HG03045 (cell line): ENCODE measurements at regions not wholly inside any gene's neighbourhood (a gene's known extent, or its start where the extent isn't known, plus 50 kb on each side); places are given as distances from the start of the nearest gene placed in this dataset.
"Not testable (repeated sequence)": the region's sequence is repeated elsewhere in the genome, so short reads cannot be mapped to it uniquely, and the experiment has no call there.

ENCODE experiments used
- ATAC-seq: cut with Tn5 transposase; IDR thresholded peaks from one replicate; pipeline ENCODE4 v1.9.1; 2021; ENCODE audit warnings: mild to moderate bottlenecking, moderate library complexity; ENCODE audit not compliant: unreplicated experiment

DNA sequence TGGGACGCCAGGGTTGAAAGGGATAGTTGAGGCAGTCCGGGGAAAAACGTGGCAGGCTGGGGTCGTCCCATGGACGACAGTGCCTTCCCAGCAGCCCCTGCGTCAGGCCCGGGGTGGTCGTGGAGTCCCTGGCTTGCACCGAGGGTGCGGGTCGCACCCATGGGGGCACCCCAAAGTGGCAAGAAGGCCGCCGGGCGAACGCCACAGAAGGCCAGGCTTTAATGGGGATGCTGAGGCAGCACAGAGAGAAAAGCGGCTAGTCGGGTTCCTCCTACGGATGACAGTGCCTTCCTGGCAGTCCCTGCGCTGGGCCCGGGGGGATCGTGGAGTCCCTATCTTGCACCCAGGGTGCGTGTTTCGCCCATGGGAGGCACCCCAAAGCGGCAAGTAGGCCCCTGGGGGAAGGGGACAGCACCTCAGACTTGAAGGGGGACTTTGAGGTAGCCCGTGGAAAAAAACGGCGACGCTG lies 158.6 kb upstream of the ALG10B start:
- ATAC-seq, result no peak

DNA sequence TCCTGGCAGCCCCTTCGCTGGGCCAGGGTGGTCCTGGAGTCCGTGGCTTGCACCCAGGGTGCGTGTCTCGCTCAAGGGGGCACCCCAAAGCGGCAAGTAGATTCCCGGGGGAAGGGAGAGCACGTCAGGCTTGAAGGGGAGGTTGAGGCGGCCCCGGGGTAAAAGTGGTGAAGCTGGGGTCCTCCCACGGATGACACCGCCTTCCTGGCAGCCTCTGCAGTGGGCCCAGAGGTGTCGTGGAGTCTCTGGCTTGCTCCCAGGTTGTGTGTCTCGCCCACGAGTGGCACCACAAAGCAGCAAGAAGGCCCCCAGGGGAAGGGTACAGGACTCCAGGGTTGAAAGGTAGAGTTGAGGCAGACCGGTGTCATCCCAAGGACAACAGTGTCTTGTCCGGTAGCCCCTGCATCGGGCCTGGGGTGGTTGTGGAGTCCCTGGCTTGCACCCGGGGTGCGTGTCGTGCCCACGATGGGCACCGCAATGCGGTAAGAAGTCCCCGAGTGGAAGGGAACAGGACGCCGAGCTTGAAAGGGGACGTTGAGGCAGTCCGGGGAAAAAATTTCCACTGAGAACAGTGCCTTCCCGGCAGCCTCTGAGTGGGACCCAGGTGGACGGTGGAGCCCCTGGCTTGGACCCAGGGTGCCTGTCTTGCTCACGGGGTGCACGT lies 158.0 kb upstream of the ALG10B start:
- no peak for ATAC-seq

DNA sequence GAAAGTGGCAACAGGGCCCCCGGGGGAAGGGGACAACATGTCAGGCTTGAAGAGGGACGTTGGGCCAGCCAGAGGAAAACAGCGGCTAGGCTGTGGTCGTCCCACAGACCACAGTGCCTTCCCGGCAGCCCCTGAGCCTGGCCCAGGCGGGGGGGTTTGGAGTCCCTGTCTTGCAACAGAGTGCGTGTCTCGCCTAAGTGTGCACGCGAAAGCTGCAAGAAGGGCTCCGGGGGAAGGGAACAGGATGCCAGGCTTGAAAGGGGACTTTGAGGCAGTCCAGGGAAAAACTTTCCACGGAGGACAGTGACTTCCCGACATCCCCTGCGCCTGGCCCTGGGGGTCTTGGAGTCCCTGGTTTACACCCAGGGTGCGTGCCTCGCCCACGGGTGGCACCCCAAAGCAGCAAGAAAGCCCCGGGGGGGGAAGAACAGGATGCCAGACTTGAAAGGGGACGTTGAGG lies 157.5 kb upstream of the ALG10B start:
- ATAC-seq, result no peak

DNA sequence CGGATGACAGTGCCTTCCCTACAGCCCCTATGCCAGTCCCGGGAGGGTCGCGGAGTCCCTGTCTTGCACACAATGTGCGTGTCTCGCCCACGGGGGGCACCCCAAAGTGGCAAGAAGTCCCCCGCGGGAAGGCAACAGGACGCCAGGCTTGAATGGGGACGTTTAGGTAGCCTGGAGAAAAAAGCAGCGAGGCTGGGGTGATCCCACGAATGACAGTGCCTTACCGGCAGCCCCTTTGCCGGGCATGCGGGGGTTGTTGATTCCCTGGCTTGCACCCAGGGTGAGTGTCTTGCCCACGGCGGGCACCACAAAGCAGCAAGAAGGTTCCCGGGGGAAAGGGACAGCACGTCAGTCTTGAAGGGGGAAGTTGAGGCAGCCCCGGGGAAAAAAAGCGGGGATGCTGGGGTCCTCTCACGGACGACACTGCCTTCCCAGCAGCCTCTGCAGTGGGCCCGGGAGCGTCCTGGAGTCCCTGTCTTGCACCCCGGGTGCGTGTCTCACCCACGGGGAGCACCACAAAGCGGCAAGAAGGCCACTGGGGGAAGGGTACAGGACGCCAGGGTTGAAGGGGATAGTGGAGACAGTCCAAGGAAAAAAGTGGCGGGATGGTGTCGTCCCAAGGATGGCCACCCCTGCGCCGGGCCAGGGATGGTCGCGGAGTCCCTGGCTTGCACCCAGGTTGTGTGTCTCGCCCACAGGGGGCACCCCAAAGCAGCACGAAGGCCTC lies 156.8 kb upstream of the ALG10B start:
- no peak for ATAC-seq

DNA sequence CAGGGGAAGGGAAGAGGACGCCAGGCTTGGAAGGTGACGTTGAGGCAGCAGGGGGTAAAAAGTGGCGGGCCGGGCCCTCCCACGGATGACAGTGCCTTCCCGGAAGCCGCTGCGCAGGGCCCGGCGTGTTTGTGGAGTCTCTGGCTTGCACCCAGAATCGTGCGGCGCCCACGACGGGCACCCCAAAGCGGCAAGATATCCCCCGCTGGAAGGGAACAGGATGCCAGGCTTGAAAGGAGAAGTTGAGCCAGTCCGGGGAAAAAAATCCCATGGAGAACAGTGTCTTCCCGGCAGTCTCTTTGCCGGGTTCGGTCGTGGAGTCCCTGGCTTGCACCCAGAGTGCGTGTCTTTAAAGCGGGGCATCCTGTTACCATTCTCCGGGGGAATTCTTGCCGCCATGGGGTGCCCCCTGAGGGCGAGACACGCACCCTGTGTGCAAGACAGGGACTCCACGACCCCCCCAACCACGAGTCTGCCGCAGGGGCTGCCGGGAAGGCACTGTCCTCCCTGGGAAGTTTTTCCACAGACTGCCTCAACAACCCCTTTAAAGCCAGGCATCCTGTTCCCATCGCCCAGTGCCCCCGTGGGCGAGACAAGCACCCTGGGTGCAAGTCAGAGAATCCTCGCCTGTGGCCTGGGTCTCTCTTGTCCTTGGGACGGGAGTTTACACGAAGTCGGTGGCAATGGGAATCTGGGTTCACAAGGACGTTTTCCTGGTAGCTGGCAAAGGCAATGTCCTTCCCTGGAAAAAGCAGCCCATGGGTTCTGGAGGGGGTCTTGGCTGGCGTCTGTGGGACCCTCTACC lies 156.1 kb upstream of the ALG10B start:
- ATAC-seq, result no peak

DNA sequence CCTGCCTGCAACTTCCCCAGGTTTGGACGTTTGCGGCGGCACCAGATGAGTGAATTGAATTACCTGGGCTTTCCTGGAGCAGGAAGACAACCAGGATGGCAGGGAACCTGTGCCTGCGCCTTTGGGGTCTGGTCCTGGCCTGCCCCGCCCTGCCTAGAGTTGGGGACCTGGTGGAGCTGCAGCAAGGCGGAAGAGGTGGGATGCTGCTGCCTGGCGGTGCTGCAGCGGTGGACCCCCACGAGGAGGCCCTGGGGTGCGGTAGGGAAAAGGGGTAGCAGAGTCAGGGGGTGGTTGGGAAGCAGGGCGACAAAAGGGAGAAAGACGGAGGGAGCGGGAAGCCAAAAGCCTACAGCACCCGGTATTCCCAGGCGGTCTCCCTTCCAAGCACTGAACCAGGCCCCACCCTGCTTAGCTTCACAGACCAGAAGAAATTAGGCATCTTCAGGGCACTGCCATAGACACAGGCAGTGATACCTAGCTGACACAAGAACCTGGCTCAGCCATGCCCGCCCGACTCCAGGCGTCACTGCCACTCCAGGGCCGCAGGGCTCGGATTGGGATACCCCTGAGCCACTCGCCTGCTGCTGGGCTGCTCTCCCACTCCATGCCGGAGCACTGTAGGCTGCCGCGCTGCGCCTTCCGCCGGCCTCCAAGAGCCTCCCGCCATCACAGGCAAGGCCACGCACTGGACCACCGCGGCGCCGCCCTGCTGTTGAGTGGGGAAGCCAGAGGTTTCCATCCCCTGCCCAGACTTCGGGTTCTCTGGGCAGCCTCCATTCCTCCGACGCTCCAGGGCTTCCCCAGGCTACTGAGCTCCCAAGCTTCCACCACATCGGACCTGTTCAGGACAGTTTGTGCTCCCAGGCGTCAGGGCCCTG lies 155.2 kb upstream of the ALG10B start:
- no peak for ATAC-seq

DNA sequence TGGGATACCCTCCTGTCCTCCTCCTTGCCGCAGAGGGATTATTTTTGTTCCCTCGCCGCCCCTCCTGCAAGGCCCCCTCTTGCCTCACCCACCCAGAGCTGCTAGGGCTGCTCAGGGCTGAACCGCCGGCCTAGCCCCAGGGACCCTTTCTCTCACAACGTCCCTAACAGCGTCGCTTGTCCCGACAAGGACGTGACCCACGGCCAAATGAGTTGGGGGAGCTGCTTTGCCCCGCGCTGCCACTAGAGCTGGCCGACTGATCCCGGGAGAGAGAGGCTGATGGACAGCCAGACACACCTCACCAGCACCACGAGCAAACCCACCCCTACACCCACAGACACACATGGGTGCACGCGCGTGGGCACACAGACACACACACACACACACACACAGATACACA lies 154.6 kb upstream of the ALG10B start:
- no peak for ATAC-seq

DNA sequence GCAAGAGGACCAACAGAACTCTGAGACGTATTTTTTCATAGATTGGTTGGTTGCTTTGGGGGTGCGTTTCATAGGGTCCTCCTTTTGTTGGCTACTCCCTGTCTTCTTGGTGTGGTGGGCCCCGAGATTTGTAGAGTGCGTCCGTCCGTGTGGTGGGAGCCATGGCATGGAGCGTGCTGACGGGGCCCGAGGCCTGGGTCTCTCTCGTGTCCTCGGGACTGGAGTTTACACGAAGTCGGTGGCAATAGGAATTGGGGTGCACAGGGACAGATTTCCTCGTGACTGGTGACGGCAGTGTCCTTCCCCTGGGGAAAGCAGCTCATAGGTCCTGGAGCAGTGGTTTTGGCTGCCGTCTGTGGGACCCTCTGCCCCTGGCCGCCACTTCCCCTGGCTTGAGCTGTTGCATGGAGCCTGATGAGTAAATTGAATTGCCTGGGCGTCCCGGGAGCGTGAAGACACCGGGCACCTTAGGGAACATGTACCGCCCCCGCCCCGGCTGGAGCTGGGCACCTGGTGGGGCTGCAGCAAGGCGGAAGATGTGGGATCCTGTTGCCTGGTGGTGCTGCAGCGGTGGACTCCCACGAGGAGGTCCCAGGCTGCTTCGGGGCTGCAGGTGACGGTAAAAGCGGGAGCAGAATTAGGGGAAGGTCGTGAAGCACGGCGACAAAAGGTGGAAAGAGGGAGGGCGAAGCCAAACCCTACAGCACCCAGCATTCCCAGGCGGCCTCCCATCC lies 153.7 kb upstream of the ALG10B start:
- no peak for ATAC-seq

DNA sequence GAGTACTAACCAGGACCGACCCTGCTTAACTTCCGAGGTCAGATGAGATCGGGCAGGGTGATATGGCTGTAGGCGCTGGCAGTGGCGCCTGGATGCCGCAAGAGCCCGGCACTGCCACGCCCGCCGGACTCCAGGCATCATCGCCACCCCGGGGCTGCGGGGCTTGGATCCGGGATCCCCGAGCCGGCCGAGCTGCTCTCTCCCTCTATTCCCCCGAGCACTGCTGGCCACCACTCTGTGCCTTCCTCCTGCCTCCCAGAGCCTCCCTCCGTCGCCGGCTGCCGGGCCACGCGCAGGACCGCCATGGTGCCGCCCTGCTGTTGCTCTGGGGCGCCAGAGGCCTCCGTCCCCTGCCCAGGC lies 153.2 kb upstream of the ALG10B start:
- ATAC-seq, result no peak

DNA sequence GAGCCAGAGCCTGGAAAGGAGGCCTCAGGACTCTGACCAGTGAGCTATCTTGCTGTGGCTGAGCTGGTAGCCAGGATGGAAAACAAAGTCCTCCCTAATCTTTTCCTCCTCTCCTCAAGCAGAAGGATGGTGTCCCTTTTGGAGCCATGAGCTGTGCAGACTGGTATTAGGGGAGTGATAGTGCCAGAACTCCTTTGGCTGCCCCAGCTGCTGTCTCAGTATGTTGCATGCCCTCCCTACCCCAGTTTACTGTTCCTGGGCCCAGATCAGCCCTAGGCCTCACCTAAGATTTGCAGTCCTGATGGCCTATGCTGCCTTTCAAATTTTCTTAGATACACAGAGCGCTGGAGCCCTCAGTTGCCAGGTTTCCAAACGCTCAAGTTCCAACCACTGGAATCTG lies 150.3 kb upstream of the ALG10B start:
- ATAC-seq, result no peak

DNA sequence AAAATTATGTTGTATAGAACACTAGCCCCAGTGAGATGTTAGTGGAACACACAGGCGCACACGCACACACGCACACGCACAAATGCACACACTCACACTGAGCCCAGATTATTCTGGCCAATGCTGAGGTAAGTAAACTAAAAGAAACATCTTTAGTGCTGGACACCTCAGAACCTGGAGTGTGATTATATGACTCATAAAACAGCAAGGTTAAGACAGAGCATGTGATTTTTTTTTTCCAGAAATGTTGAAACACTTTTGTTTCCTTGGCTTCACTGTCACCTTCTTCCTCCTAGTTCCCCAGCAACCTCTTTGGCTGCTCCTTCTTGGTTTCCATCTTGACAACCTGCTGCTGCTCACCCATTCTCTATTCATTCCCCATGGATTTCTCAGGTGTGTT lies 141.0 kb upstream of the ALG10B start:
- ATAC-seq, result no peak

DNA sequence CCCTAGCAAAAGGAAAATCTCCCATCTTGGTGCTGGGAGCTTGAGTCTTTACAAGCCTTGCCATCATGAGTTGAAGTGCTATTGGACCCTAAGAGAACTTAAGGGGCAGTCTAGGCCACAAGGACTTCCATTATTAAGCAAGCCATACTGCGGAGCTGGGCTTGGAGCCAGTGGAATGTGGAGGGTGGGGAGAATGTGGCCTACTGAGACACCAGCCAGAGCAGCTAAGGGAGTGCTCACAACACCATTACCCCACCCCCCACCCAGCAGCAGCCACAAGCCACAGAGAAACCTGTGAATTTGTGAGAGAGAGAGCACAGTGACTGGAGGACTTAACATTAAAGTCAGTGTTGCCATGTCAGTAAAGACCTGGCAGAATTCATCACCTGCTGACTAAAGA lies 133.0 kb upstream of the ALG10B start:
- ATAC-seq, result not testable (repeated sequence)

DNA sequence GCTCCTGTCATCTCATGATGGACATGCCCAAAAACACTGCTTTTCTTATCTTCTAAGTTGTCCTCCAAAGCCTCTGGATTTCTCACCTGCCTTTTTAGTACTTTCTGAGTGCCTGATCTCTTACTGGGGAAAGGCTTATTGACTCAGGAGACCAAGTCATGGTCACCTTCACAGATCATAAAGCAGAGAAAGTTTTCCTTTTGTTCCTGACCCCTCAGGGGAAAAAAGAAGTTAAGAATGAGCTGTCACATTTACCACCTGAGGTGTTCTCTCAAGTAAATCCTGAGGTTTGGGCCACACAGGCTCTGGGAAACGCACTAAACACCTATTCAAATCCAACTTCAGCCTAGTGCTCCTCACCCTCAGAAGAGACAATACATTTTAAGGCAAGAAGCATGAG lies 119.3 kb upstream of the ALG10B start:
- ATAC-seq, result not testable (repeated sequence)

DNA sequence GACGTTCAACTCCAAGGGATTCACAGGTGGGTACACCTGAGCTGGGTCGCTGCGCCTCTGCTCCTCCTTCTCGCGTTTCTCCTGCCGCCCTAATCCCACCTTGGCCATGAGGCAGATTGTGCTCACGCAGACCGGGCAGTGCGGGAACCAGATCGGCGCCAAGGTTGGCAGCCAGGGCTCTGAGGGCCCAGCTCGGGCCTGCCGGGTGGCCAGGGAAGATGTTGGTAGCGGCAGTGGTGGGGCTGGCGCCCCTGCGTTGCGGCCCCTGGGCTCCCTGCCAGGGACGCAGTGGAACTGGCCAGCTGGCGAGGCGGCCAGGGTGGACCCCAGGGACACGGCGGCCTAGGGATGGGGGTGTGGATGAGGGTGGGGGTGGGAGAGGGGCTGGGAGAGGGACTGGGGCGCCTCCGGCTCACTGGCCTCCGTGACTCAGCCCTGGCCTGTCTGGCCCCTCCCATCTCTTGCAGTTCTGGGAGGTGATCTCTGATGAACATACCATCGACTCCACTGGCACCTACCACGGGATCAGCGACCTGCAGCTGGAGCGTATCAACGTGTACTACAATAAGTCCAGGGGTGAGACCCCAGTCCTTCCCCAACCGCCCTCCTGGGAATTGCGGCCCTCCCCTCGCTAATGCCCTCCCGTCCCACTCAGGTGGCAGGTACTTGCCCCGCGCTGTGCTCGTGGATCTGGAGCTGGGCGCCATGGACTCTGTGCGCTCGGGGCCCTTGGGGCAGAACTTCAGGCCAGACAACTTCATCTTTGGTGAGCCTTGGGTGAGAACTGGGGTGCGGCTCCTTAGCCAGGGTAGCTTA lies 114.9 kb upstream of the ALG10B start:
- ATAC-seq, result no peak

DNA sequence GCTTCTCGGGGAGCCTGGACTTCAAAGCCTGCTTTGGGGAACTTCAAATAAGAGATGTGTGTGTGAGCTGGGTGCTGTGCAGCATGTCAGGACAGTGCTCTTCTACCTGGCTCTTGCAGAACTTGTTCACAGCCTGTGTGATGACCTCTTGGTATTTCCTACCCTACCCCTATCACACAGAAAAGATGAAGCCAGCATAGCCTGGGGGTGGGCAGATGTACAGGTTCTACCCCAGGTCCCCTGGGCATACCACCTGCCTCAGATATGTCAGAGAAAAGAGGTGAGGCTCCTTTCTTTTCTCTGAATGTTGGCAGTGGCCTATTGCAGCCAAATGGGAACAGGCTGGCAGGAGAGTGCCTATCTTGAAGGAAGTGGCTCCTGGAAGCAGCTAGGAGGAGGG lies 111.7 kb upstream of the ALG10B start:
- ATAC-seq, result no peak

DNA sequence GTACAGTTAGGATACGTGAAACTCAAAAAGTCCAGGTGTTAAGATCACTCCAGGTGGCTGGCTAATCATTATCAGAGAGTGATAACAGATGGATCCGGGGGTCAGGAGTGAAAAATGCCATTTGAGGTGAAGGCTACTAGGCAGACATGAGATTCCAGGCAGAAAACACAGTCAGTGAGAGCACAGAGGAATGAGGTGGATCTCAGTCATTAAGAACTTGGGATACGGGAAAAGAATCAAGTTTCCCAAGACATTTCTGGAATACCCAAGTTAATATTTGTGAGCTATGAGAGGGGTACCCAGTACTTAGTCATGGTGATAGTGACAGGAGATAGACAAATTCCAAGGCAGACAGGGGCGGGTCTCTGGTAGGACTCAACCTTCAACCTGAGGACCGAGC lies 94.6 kb upstream of the ALG10B start:
- no peak for ATAC-seq

DNA sequence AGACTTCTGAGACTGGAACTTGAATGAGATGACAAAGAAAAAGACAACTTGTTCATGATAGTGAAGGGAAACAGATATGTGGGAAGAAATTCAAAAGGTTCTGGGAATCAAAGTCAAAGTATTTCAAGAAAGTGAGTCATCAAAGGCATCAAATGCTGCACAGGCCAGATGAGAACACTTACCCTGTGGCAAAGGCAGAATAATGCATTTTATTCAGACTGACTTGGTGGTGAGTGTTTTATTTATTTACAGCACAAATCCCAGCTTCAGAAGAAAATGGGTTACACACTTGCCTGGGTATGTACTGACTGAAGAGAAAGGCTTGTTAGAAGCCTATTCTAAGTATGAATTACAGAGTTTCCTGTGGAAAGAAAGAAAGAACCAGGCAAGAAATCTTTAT lies 78.2 kb upstream of the ALG10B start:
- ATAC-seq, result not testable (repeated sequence)

DNA sequence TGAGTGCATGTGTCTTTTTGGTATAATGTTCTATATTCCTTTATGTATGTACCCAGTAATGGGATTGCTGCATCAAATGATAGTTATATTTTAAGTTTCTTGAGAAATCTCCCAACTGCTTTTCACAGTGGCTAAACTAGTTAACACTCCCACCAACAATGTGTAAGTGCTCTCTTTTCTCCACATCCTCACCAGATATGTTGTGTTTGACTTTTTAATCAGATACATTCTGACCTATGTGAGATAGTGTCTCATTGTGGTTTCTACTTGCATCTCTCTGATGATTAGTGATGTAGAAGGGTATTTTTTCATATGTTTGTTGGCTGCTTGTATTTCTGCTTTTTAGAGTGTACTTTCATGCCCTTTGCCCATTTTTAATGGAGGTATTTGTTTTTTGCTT lies 62.8 kb upstream of the ALG10B start:
- ATAC-seq, result no peak

DNA sequence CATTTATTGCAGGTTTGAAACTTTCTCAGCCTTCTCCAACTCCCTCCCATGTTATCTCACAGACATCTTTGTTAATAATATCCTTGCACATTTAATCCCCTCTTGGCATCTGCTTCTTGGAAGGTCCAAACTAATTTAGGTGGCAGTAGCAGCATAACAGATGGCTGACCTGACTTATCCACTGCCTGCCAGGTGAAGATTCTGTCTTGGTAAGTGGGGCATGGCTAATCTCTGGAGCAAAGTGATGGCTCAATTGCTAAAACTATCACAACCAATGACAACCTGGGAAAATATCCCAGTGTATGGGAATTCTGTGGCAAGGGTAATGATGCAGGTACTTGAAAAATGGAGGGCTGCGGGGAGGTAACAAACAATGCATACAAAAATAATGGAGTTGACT lies 58.2 kb upstream of the ALG10B start:
- no peak for ATAC-seq
